GM21390 (cell line): ENCODE measurements at regions not wholly inside any gene's neighbourhood (a gene's known extent, or its start where the extent isn't known, plus 50 kb on each side); places are given as distances from the start of the nearest gene placed in this dataset.

Source experiments
- ATAC-seq: cut with Tn5 transposase; IDR thresholded peaks from one replicate; pipeline ENCODE4 v1.9.1; 2021; ENCODE audit not compliant: unreplicated experiment

GRCh38 chr3:139870000-139870675 lies 64.8 kb upstream of the CLSTN2 start:
- no peak for ATAC-seq

GRCh38 chr3:139868773-139869172 lies 66.2 kb upstream of the CLSTN2 start:
- no peak for ATAC-seq

- no peak for ATAC-seq
Measured at GRCh38 chr3:139848660-139849059, 86.3 kb upstream of the CLSTN2 start.

GRCh38 chr3:139846729-139847128 lies 88.3 kb upstream of the CLSTN2 start:
- no peak for ATAC-seq

- ATAC-seq = no peak
Measured at GRCh38 chr3:139839659-139840058, 95.3 kb upstream of the CLSTN2 start.

- no peak for ATAC-seq
Measured at GRCh38 chr3:139839014-139839413, 96.0 kb upstream of the CLSTN2 start.

GRCh38 chr3:139838269-139838957 lies 96.6 kb upstream of the CLSTN2 start:
- ATAC-seq = no peak

GRCh38 chr3:139836698-139837464 lies 98.1 kb upstream of the CLSTN2 start:
- ATAC-seq = no peak

GRCh38 chr3:139835830-139836683 lies 98.9 kb upstream of the CLSTN2 start:
- ATAC-seq = no peak

GRCh38 chr3:139832998-139833397 lies 102.0 kb upstream of the CLSTN2 start:
- ATAC-seq = no peak

GRCh38 chr3:139830817-139831216 lies 104.2 kb upstream of the CLSTN2 start:
- no peak for ATAC-seq

- no peak for ATAC-seq
Measured at GRCh38 chr3:139827833-139828232, 107.2 kb upstream of the CLSTN2 start.

- no peak for ATAC-seq
Measured at GRCh38 chr3:139824864-139825263, 110.1 kb upstream of the CLSTN2 start.

GRCh38 chr3:139814646-139815045 lies 120.3 kb upstream of the CLSTN2 start:
- ATAC-seq = no peak

- ATAC-seq = no peak
Measured at GRCh38 chr3:139811331-139811730, 123.7 kb upstream of the CLSTN2 start.

GRCh38 chr3:139808201-139808600 lies 126.8 kb upstream of the CLSTN2 start:
- no peak for ATAC-seq

GRCh38 chr3:139803294-139803693 lies 125.5 kb upstream of the NMNAT3 start:
- no peak for ATAC-seq

- ATAC-seq = no peak
Measured at GRCh38 chr3:139797724-139798343, 120.1 kb upstream of the NMNAT3 start.

GRCh38 chr3:139794469-139795265 lies 116.9 kb upstream of the NMNAT3 start:
- ATAC-seq = no peak

- ATAC-seq = no peak
Measured at GRCh38 chr3:139793408-139793807, 115.6 kb upstream of the NMNAT3 start.
